ENCODE measurements at regions not wholly inside any gene's neighbourhood (a gene's known extent, or its start where the extent isn't known, plus 50 kb on each side); places are given as distances from the start of the nearest gene placed in this dataset.

- Histone ChIP-seq H3K9me3 (ENCODE audit: control insufficient read depth, insufficient read depth, low read length) (no peaks in the 10 kb centered on the region), H3K27me3 (ENCODE audit: control insufficient read depth, insufficient read depth, low read length) (no peaks in the 10 kb centered on the region), H3K4me1 (ENCODE audit: control insufficient read depth, insufficient read depth, low read length) (no peaks in the 10 kb centered on the region), H3K27ac (ENCODE audit: low read length) (no peak overlapping the region), H3K4me3 (ENCODE audit: low read length) (no peak overlapping the region), H3K36me3 (ENCODE audit: control insufficient read depth, insufficient read depth, low read length) (no peaks in the 10 kb centered on the region)
- 57% methylated on average over 1 of the region's 1 CpG for WGBS (ENCODE audit: insufficient coverage)
- DNase-seq (no peak), ATAC-seq (no peak)
- intact Hi-C loops (cut with micrococcal nuclease): no loop called here
- H3K4me3 Mint-ChIP-seq: no peak overlapping the region
- no peaks in the 10 kb centered on the region for H3K36me3 Mint-ChIP-seq
- no peak for TF ChIP-seq CTCF (IDR thresholded peaks at IDR 0.05)
- no peak overlapping the region for H3K27ac Mint-ChIP-seq
- H3K4me1 Mint-ChIP-seq: no peaks in the 10 kb centered on the region
- peaks cover 6 to 8% of the 10 kb centered on the region in 2 donors for H3K9me3 Mint-ChIP-seq
- no peaks in the 10 kb centered on the region for H3K27me3 Mint-ChIP-seq (ENCODE audit: low read depth in 2 of 2)
These were observed 668.7 kb downstream of the NR2F1-AS1 start for GRCh38 chr5:92912283-92912682.

- no peak overlapping the region for H3K4me3 Mint-ChIP-seq
- H3K9me3 ChIP-seq (ENCODE audit: control insufficient read depth, insufficient read depth, low read length): no peaks in the 10 kb centered on the region
- intact Hi-C loops (cut with micrococcal nuclease): no loop called here
- H3K27ac ChIP-seq (ENCODE audit: low read length): no peak overlapping the region
- no peaks in the 10 kb centered on the region for H3K27me3 ChIP-seq (ENCODE audit: control insufficient read depth, insufficient read depth, low read length)
- 92% methylated on average over 1 of the region's 1 CpG for WGBS (ENCODE audit: insufficient coverage)
- H3K36me3 ChIP-seq (ENCODE audit: control insufficient read depth, insufficient read depth, low read length): no peaks in the 10 kb centered on the region
- no peaks in the 10 kb centered on the region for H3K4me1 ChIP-seq (ENCODE audit: control insufficient read depth, insufficient read depth, low read length)
- no peak overlapping the region for H3K27ac Mint-ChIP-seq
- peaks cover 6 to 8% of the 10 kb centered on the region in 2 donors for H3K9me3 Mint-ChIP-seq
- H3K36me3 Mint-ChIP-seq: no peaks in the 10 kb centered on the region
- H3K4me1 Mint-ChIP-seq: no peaks in the 10 kb centered on the region
- no peaks in the 10 kb centered on the region for H3K27me3 Mint-ChIP-seq (ENCODE audit: low read depth in 2 of 2)
- TF ChIP-seq CTCF (IDR thresholded peaks at IDR 0.05): no peak
- ATAC-seq (no peak), DNase-seq (no peak)
- H3K4me3 ChIP-seq (ENCODE audit: low read length): no peak overlapping the region
These were observed 669.2 kb downstream of the NR2F1-AS1 start for GRCh38 chr5:92911851-92912250.

- no peak overlapping the region for H3K27ac ChIP-seq (ENCODE audit: low read length)
These were observed 669.7 kb downstream of the NR2F1-AS1 start for GRCh38 chr5:92911293-92911692.

More at GRCh38 chr5:92911293-92911692, 669.7 kb downstream of the NR2F1-AS1 start:
- Mint-ChIP-seq H3K4me1 (no peaks in the 10 kb centered on the region), H3K27me3 (ENCODE audit: low read depth in 2 of 2) (no peaks in the 10 kb centered on the region), H3K9me3 (peaks cover 5 to 6% of the 10 kb centered on the region in 2 donors), H3K36me3 (no peaks in the 10 kb centered on the region), H3K27ac (no peak overlapping the region), H3K4me3 (no peak overlapping the region)
- Histone ChIP-seq H3K36me3 (ENCODE audit: control insufficient read depth, insufficient read depth, low read length) (no peaks in the 10 kb centered on the region), H3K27me3 (ENCODE audit: control insufficient read depth, insufficient read depth, low read length) (no peaks in the 10 kb centered on the region), H3K4me3 (ENCODE audit: low read length) (no peak overlapping the region), H3K4me1 (ENCODE audit: control insufficient read depth, insufficient read depth, low read length) (no peaks in the 10 kb centered on the region), H3K9me3 (ENCODE audit: control insufficient read depth, insufficient read depth, low read length) (no peaks in the 10 kb centered on the region)
- no peak for TF ChIP-seq CTCF (IDR thresholded peaks at IDR 0.05)
- intact Hi-C loops (cut with micrococcal nuclease): no loop called here
- ATAC-seq: no peak
- DNase-seq: no peak
